HG03135 (cell line): ENCODE measurements at regions not wholly inside any gene's neighbourhood (a gene's known extent, or its start where the extent isn't known, plus 50 kb on each side); places are given as distances from the start of the nearest gene placed in this dataset.

Experiments used
- ATAC-seq: cut with Tn5 transposase; IDR thresholded peaks from one replicate; pipeline ENCODE4 v1.9.1; 2021; ENCODE audit warnings: mild to moderate bottlenecking, moderate library complexity; ENCODE audit not compliant: unreplicated experiment

GRCh38 chr2:34102339-34102738 is 503.2 kb upstream of the FAM98A start:
- ATAC-seq, result no peak

- no peak for ATAC-seq
Observed at GRCh38 chr2:34099377-34099776, 500.3 kb upstream of the FAM98A start.

- ATAC-seq, result no peak
Observed at GRCh38 chr2:34098256-34098655, 499.2 kb upstream of the FAM98A start.

GRCh38 chr2:34096562-34097171 is 497.6 kb upstream of the FAM98A start:
- ATAC-seq, result peak; percentile 74

DNA sequence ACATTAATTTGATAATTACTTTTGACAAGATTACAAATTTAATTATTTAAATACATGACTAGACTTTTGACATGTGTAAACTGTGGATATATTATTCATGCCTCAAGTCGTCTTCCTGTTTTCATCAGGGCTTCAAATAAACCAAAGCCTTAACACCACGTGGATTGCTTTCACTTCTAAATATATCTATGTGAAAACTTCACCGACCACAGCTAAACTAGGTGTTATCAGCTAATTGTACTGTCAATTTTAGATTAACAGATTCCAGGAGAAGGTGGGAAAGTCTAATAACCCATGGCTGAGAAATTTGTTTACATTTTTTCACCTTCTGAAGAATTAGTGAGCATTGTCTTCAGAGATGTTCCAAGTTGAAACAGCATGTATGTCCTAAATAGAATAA is 494.7 kb upstream of the FAM98A start:
- no peak for ATAC-seq

DNA sequence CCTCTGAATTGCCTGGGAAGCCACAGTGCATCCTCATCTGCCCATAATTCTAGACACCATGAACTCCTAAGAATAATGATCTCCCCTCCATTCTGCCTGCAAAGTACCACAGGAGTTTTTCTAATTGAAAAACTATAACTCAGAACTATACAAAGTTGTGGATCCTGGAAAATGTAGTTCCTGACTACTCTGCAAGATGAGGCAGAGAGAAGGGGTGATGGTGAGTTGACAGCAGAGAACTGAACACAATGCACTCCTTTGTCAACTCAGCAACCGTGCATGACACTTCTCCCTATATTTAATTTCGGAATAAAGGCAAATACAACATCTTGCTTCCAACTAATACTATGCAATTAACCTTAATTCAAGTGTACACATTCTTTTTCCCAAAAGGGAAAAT is 471.1 kb upstream of the FAM98A start:
- ATAC-seq, result no peak

GRCh38 chr2:34069604-34070003 is 470.5 kb upstream of the FAM98A start:
- no peak for ATAC-seq

DNA sequence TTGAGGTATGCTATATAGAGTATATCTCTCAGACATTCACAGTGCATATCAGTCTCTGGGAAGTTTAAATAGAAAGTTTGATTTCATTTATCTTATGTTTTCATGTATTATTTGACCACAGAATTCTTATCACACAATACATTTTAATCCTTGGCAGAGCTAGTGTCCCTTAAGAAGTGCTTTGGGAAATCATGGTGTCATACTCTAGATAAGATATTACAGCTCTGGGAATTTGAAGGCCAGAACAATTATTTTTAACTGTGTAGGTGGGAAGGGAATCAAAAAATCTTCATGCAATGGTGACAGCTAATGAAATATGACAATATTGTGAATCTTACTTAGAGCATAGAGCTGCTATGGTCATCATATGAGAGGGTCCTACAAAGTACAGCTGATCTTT is 451.3 kb upstream of the FAM98A start:
- no peak for ATAC-seq

- no peak for ATAC-seq
Observed at GRCh38 chr2:34045101-34045655, 446.1 kb upstream of the FAM98A start.

DNA sequence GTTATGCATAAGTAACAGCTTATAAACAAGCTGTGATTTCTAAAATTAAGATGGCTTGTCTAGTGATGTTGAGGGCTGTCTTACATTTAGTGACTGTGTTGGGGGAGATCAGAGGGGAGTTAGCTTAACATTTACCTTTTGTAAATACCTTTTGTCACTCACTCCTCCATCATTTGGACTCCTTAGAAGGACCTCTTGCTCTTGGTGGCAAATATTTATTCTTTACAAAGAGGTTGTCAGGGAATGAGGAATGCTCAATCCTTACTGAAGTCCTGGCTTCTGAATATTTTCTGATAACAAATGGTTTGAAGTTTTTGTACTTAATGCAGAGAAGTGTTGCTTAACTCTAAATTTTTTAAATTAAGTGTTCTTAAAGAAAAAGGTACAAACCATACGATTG is 438.8 kb upstream of the FAM98A start:
- no peak for ATAC-seq

- no peak for ATAC-seq
Observed at GRCh38 chr2:34037157-34037556, 438.1 kb upstream of the FAM98A start.

DNA sequence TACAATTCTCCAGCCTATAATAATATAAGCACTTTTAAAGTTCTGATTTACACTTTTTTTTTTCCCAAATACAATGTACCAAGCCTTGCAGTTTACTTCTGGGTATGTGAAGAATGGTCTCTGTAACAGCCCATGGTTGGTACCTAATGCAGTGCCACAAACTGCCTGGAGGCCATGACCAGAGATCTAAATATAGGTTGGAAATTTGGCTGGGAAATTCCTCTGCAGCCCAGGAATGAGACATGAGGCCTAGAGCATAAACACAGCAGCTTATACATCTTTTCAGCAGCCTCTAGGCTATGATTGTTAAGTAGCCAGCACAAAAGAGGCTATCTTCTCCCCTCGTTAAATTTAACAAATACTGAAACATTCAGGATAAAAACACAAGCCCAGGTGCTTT is 432.0 kb upstream of the FAM98A start:
- ATAC-seq, result no peak

- ATAC-seq, result no peak
Observed at GRCh38 chr2:34030273-34030672, 431.2 kb upstream of the FAM98A start.

DNA sequence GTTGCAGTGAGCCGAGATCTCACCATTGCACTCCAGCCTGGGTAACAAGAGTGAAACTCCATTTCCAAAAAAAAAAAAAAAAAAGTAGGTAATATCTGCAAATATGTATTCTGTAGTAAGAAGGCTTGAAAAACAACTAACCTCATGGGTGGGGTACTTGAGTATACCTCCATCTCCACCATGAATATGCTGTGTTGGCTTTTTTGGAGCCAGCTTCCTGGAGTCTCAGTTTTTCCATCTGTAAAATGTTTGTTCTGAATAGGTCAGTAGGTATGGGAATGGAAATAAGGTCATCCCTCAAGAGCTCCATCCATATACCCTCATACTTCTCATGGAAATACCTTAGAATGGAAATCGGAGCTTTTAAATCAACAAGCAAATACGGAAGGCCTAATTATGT is 430.0 kb upstream of the FAM98A start:
- ATAC-seq, result no peak

DNA sequence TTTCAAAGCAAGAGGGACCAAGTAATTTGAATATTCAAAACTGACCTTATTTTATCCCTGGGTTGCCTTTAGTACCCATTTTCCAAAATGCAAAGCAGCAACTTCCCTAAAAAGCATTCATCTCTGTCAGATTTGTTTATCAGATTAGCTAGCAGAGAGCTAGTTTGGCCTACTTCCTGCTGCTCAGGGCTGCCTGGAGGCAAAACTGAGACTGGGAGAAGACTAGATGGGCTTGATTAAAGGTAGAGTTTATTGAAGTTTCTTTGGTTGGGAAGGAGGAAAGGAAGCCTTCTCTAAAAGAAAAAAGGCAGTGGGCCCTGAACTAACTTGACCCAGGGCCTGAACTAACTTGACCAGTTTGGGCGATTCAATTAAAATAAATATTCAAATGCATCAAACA is 426.1 kb upstream of the FAM98A start:
- no peak for ATAC-seq

DNA sequence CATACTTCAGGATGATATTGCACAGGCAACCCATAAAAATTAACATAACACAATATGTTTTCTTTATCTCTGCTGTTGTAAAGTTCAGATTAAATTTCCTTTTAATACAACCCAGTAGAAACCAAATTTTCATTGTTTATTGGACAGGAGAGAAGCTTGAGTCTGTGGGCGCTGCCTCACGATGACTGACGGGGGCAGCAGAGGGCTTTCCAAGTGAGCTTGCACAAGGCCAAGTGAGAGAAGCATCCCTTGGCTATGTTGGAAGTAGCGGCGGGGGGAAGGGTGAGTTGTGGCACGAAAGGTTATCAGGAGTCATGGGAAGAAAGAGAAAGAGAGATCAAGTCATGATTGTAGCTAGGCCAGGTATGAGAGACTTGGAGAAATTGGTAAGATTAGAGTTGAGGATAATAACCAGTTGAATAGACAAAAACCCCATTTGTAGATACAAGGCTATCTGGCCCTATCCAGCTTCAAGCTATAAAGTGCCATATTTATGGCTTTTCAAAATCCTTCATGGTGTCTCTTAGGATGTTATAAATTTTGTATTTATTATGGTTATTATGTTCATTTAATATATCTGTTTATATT is 413.7 kb upstream of the FAM98A start:
- ATAC-seq, result peak; percentile 59

GRCh38 chr2:34011684-34012083 is 412.6 kb upstream of the FAM98A start:
- ATAC-seq, result no peak

GRCh38 chr2:34005901-34006300 is 406.8 kb upstream of the FAM98A start:
- no peak for ATAC-seq

DNA sequence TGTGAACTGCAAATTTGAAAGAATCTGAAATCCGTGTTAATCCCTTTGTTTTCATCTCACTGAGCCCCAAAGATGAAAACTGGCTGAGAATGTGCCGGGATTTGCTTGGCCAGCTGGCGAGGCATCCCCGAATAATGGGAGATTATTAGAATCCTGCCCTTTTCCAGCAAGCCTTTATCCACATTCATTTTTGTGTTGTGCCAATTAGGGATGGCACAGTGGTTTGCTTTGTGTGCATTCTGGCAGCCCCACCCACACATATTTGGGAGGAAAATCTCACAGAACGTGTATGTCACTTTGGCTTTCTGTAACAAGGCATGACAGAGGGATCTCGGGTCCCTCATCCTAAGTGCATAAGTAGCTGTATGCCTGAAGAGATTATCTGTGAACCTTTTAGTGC is 405.8 kb upstream of the FAM98A start:
- no peak for ATAC-seq

DNA sequence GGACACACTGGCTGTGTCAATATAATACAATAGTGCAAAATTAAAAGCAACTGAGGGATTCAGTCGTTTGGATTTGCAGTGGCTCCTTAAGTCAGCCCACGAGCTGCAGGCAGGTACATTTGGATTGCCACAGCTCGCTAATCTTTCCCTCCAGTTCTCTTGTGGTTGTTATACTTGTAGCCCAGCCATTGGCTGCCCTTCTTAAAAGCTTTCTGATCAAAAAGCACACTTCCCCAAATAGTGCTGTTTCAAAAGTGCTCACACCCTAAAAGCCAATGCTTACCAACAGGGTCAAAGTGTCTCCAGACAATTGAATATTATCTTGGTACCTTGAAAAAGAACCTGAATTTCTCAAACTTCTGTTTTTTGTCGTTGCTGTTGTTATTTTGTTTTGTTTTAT is 404.7 kb upstream of the FAM98A start:
- no peak for ATAC-seq

- ATAC-seq, result no peak
Observed at GRCh38 chr2:34001557-34001956, 402.5 kb upstream of the FAM98A start.

DNA sequence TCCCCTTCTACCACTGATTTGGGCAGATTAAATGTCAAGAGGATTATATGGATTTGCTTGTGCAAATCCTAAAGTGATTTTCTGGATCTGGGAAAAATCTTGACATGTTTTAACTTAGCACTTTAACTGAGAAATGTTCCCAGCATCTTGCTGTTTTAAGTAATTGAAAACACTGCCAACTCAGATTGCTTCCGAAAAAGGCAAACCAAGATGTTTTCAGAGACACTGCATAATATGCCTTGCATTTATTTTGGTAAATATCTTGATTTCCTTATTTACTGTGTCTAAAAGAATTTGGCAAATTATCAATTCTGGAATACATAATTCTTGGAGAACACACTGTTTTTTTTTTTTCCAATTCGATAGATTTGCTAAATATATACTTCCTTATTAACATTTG is 385.0 kb upstream of the FAM98A start:
- no peak for ATAC-seq

DNA sequence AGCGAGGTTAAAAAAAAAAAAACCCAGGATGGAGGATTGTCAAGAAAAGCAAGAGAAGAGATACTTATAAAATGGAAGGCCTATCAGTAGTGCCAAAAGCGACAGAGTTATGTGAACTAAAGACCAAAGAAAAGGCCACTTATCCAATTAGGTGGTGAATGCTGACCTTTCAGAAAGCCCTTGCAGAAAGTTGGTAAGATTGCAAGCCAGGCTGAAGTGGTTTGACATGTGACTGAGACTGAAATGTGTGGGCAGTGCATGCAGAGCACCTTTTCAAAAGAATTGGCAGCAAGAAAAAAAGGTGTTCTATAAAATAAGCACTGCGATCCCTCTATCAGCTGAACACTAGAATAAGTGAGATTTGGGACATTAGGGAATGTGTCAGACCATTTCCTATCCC is 379.4 kb upstream of the FAM98A start:
- no peak for ATAC-seq
